ENCODE measurements at regions not wholly inside any gene's neighbourhood (a gene's known extent, or its start where the extent isn't known, plus 50 kb on each side); places are given as distances from the start of the nearest gene placed in this dataset.

GRCh38 chr1:96372881-96373280, 348.7 kb upstream of the PTBP2 start:
- no peak for FAIRE-seq
- BruUV-seq (replicated peaks) = no TSS peak
- no peak overlapping the region for H2AFZ ChIP-seq (ENCODE audit: low read depth, low read length)
- H3K9ac ChIP-seq (replicated peaks; ENCODE audit: extremely low read depth, insufficient read depth, low read length) = no peak overlapping the region
- dilution Hi-C loops (cut with MboI; ENCODE audit: extremely low pct_ligation_motif_present, low sequenced_read_pairs) = no loop called here
- no peaks in the 10 kb centered on the region for H4K20me1 ChIP-seq (replicated peaks; ENCODE audit: control insufficient read depth, extremely low read depth, insufficient read depth, low read length)
- no peaks in the 10 kb centered on the region for H3K9me1 ChIP-seq (replicated peaks; ENCODE audit: control insufficient read depth, extremely low read depth, insufficient read depth, low read length)
- TF ChIP-seq EZH2 (IDR thresholded peaks at IDR 0.05; ENCODE audit: borderline replicate concordance, low read depth, low read length, severe bottlenecking) (no peak), GATA2 (IDR thresholded peaks at IDR 0.05; ENCODE audit: insufficient read depth, insufficient read length, low read depth, low read length) (no peak), POLR2AphosphoS5 (IDR thresholded peaks at IDR 0.05; ENCODE audit: insufficient read depth, low read depth, low read length) (no peak), MAX (IDR thresholded peaks at IDR 0.05; ENCODE audit: insufficient read depth, insufficient read length) (no peak)
- H3K4me1 ChIP-seq (ENCODE audit: control insufficient read depth, extremely low read depth, insufficient read depth, low read length) = peaks cover 32% of the 10 kb centered on the region
- no peaks in the 10 kb centered on the region for H3K27me3 ChIP-seq (ENCODE audit: control insufficient read depth in 2 of 2, insufficient read depth in 2 of 2, low read length in 2 of 2)
- H3K79me2 ChIP-seq (ENCODE audit: control insufficient read depth, insufficient read depth, low read length) = no peaks in the 10 kb centered on the region
- no peak overlapping the region for H3K4me3 ChIP-seq (replicated peaks in 1 of 3; ENCODE audit: insufficient read depth in 1 of 3, low read depth in 1 of 3, low read length in 3 of 3)
- POLR2A ChIA-PET = no interaction called here
- CTCF ChIA-PET = no interaction called here
- H3K27ac ChIP-seq (ENCODE audit: insufficient read depth, low read depth, low read length) = no peak overlapping the region
- H3K4me2 ChIP-seq (ENCODE audit: insufficient read depth, low read length) = no peak overlapping the region
- DNase-seq (ENCODE audit: low read depth, low spot score) = no peak
- no peaks in the 10 kb centered on the region for H3K36me3 ChIP-seq (ENCODE audit: control insufficient read depth in 2 of 2, extremely low read depth in 1 of 2, insufficient read depth in 2 of 2, low read length in 2 of 2)
- intact Hi-C loops (cut with micrococcal nuclease) = loop anchor here (5.0 to 10.0 kb wide), 3 partner anchors 44 to 432 kb away; partner anchors contain the start of gene PTBP2
- no peaks in the 10 kb centered on the region for H3K9me3 ChIP-seq (replicated peaks; ENCODE audit: control insufficient read depth, insufficient read depth, low read length)

- peak overlapping the region; percentile 62 for H3K27ac ChIP-seq (ENCODE audit: insufficient read depth, low read depth, low read length)
- peak; percentile 57 for DNase-seq (ENCODE audit: low read depth, low spot score)
- dilution Hi-C loops (cut with MboI; ENCODE audit: extremely low pct_ligation_motif_present, low sequenced_read_pairs) = no loop called here
- BruUV-seq (replicated peaks) = no TSS peak
- H3K4me1 ChIP-seq (ENCODE audit: control insufficient read depth, extremely low read depth, insufficient read depth, low read length) = peaks cover 32% of the 10 kb centered on the region
- intact Hi-C loops (cut with micrococcal nuclease) = loop anchor here (1.0 to 10.0 kb wide), 4 partner anchors 43 to 431 kb away; partner anchors contain the start of gene PTBP2
- no peaks in the 10 kb centered on the region for H3K27me3 ChIP-seq (ENCODE audit: control insufficient read depth in 2 of 2, insufficient read depth in 2 of 2, low read length in 2 of 2)
- CTCF ChIA-PET = no interaction called here
- H3K9me1 ChIP-seq (replicated peaks; ENCODE audit: control insufficient read depth, extremely low read depth, insufficient read depth, low read length) = no peaks in the 10 kb centered on the region
- H4K20me1 ChIP-seq (replicated peaks; ENCODE audit: control insufficient read depth, extremely low read depth, insufficient read depth, low read length) = no peaks in the 10 kb centered on the region
- POLR2A ChIA-PET = no interaction called here
- no peaks in the 10 kb centered on the region for H3K36me3 ChIP-seq (ENCODE audit: control insufficient read depth in 2 of 2, extremely low read depth in 1 of 2, insufficient read depth in 2 of 2, low read length in 2 of 2)
- peak; percentile 28 for FAIRE-seq
- TF ChIP-seq FOS (IDR thresholded peaks at IDR 0.05; ENCODE audit: borderline replicate concordance, insufficient read depth, low read length) (peak; percentile 63), POLR2A (IDR thresholded peaks at IDR 0.05; ENCODE audit: low read depth, low read length) (no peak), JUN (IDR thresholded peaks at IDR 0.05; ENCODE audit: borderline replicate concordance, insufficient read depth, insufficient read length, low read depth) (peak; percentile 19)
- peak overlapping the region; percentile 38 for H3K4me2 ChIP-seq (ENCODE audit: insufficient read depth, low read length)
- H3K4me3 ChIP-seq (replicated peaks in 1 of 3; ENCODE audit: insufficient read depth in 1 of 3, low read depth in 1 of 3, low read length in 3 of 3) = no peak overlapping the region
- peak overlapping the region; percentile 78 for H2AFZ ChIP-seq (ENCODE audit: low read depth, low read length)
- peak overlapping the region; percentile 38 for H3K9ac ChIP-seq (replicated peaks; ENCODE audit: extremely low read depth, insufficient read depth, low read length)
- H3K9me3 ChIP-seq (replicated peaks; ENCODE audit: control insufficient read depth, insufficient read depth, low read length) = no peaks in the 10 kb centered on the region
- H3K79me2 ChIP-seq (ENCODE audit: control insufficient read depth, insufficient read depth, low read length) = no peaks in the 10 kb centered on the region
Measured at GRCh38 chr1:96374076-96374762, 347.4 kb upstream of the PTBP2 start.

Measured in endothelial cell of umbilical vein (primary cell).